ENCODE measurements at regions not wholly inside any gene's neighbourhood (a gene's known extent, or its start where the extent isn't known, plus 50 kb on each side); places are given as distances from the start of the nearest gene placed in this dataset.
A peak's percentile ranks its signal among the peaks of the same experiment; 100 is the strongest.
"Not testable (repeated sequence)": the region's sequence is repeated elsewhere in the genome, so short reads cannot be mapped to it uniquely, and the experiment has no call there.

DNA sequence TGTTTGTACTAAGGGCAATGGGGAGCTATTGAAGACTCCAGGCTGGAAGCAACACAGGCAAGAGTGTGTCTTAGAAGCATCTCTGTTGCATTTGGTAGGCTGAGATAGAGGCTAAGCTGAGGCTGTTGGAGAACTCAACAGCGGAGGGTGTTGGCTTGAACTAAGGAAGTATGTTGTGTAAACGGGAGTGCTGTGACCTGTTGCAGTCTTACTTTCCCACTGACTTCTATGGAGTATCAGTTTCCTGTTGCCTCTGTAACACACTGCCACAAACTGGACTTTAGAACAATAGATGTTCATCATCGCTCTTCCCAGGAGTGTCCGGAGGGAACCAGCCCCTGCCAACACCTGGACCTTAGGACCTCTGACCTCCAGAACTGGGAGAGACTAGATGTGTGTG lies 181.8 kb downstream of the NPIPB11 start:
- ATAC-seq, H3K27ac Mint-ChIP-seq, CTCF ChIA-PET: not testable (repeated sequence)

DNA sequence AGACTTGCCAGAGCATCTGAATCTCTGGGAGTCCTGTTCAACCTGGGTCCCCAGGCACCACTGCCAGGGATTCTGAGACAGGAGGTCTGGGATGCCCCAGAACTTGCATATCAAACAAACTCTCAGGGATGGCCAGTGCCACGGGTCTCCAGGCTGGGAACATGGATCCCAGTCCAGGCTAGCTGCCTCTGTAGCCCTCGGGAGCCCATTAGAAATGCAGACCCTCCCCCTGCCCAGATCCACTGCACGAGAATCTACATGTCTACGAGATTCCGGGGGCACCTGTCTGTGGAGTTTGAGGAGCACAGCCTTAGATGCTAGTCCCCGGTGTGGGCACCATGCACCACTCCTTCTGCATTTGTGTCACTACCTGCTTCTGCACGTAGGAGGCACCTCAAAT lies 183.9 kb downstream of the NPIPB11 start:
- ATAC-seq, H3K27me3 Mint-ChIP-seq, CTCF ChIA-PET, H3K27ac Mint-ChIP-seq, DNase-seq, H3K4me3 Mint-ChIP-seq: not testable (repeated sequence)
- Mint-ChIP-seq H3K9me3 (ENCODE audit: low read depth) (peaks cover 10% of the 10 kb centered on the region), H3K36me3 (peaks cover 29% of the 10 kb centered on the region), H3K4me1 (peaks cover 10% of the 10 kb centered on the region)

More for the DNA sequence above, 181.8 kb downstream of the NPIPB11 start:
- not testable (repeated sequence) for H3K4me3 Mint-ChIP-seq; DNase-seq; H3K9me3 Mint-ChIP-seq (ENCODE audit: low read depth); H3K27me3 Mint-ChIP-seq
- H3K36me3 Mint-ChIP-seq, result peaks cover 19% of the 10 kb centered on the region
- H3K4me1 Mint-ChIP-seq, result peaks cover 13% of the 10 kb centered on the region

DNA sequence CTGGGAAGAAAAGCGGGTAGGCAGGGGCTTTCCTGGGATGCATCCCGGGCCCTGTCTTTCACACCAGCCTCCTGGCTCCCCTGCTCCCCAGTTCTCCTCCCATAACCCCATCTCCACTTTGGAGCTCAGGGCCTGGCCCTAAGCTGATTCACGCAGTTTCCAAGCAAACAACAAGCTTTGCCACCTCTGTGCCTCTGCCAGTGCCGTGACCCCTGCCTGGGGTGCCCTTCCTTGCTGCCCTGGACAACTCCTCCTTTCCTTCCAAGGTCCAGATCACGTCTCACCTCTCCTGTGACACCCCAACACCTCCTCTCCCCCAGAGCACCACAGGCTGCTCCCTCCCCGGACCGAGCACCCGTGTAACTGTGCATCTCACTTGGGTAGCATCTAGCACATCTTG lies 184.5 kb downstream of the NPIPB11 start:
- Mint-ChIP-seq H3K9me3 (ENCODE audit: low read depth) (peaks cover 10% of the 10 kb centered on the region), H3K36me3 (peaks cover 30% of the 10 kb centered on the region), H3K4me1 (peaks cover 10% of the 10 kb centered on the region)
- H3K27ac Mint-ChIP-seq, DNase-seq, ATAC-seq, H3K27me3 Mint-ChIP-seq, CTCF ChIA-PET, H3K4me3 Mint-ChIP-seq: not testable (repeated sequence)

DNA sequence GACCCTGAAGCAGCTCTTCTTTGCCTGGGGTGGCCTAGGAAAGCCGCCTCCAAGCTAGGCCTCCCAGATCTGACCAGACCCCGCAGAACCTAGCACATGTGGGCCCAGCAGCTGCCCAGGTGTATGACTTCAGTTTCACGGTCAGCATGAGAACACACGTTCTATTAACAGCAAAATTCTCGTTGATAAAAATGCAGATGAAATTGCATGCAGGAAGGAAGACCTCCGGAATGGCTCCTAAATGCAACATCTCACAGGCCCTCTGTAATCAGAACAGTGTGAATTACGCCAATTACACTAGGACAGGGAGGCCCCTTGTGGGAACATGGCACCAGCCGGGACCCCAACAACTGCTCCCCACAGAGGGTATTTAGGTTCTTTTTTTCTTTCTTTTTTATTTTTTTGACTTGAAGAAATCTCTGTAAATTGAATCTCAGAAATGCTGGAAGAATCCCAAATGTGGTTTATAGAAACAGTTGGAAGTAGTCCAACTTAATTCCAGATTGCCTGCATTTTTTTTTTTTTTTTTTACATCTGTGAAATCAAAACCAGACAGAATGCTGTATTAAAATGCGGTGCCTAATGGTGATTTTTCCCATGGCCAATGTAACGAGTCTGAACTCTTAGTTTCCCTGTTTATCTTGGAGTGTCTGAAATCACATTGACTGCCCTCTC lies 185.1 kb downstream of the NPIPB11 start:
- CTCF ChIA-PET; ATAC-seq; H3K27ac Mint-ChIP-seq; DNase-seq; H3K27me3 Mint-ChIP-seq; H3K4me3 Mint-ChIP-seq; H3K4me1 Mint-ChIP-seq; H3K9me3 Mint-ChIP-seq (ENCODE audit: low read depth): not testable (repeated sequence)
- H3K36me3 Mint-ChIP-seq, result peaks cover 26% of the 10 kb centered on the region

DNA sequence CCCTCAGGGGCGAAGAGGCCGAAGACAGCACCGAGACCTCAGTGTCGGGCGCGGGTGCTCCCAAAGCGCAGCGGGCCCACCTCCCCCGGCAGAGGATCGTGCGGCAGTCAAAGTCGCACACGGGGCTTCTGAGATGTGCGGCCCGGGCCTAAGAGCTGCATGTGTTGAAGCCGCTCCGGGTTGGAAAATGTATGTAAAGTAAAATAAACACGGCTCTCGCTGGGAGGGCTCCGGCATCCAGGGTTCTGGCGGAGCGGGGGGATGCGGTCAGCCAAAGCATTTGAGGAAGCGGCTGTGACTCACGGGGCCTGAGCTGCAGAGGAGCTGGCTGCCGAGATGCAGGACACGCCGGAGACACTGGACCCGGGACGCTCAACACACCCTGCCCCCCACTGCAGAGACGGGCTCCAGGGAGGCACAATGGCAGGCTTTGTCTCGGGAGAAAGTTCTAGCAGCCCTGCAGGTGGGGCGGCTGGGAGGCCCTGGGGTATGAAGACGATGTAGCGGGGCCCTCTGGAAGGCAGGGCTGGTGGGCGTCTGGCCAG lies 185.8 kb downstream of the NPIPB11 start:
- H3K4me1 Mint-ChIP-seq; H3K9me3 Mint-ChIP-seq (ENCODE audit: low read depth); H3K27ac Mint-ChIP-seq; ATAC-seq; H3K27me3 Mint-ChIP-seq; H3K4me3 Mint-ChIP-seq; DNase-seq; CTCF ChIA-PET: not testable (repeated sequence)
- H3K36me3 Mint-ChIP-seq, result peaks cover 24% of the 10 kb centered on the region

DNA sequence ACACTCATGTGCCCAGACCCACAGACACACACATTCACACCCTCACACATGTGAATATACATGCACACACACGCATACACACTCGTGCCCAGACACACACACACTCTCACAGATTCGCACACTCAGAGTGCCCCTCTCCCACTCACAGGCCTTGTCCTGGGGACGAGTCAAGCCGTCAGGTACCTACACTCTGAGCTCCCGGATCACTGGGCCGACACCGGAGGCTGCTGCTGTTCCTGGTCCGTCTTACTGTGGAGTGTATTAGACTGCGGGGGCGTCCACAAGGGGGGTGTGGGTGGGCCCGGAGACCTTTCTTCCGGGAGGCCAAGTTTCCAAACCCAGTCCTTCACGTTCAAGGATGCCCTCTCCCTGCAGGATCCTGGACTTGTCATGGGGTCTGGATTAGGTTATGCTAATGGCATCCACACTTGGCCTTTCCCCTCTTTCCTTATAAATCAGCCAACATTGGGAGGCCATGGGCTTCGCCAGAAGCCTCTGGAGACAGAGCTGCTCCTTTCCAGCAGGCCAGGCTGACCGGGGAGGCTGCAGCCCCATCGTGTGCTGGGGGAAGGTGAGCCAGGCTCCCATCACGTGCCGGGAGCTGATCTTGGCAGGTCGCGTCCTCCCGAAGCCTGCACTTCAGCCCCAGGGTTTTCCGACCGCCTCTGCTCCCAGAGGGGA lies 186.4 kb downstream of the NPIPB11 start:
- H3K4me1 Mint-ChIP-seq; CTCF ChIA-PET; H3K27me3 Mint-ChIP-seq; H3K27ac Mint-ChIP-seq; DNase-seq; H3K9me3 Mint-ChIP-seq (ENCODE audit: low read depth); H3K4me3 Mint-ChIP-seq; ATAC-seq: not testable (repeated sequence)
- H3K36me3 Mint-ChIP-seq, result peaks cover 24% of the 10 kb centered on the region

DNA sequence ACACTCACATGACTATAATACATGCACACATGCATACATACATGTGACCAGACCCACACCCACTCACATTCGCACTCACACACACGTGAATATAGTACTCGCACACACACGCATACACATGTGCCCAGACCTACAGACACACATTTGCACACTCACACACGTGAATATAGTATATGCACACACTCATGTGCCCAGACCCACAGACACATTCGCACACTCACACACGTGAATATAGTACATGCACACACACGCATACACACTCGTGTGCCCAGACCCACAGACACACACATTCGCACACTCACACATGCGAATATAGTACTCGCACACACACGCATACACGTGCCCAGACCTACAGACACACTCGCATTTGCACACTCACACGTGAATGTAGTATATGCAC lies 186.9 kb downstream of the NPIPB11 start:
- H3K4me1 Mint-ChIP-seq; H3K27me3 Mint-ChIP-seq; ATAC-seq; H3K4me3 Mint-ChIP-seq; H3K27ac Mint-ChIP-seq; DNase-seq; H3K9me3 Mint-ChIP-seq (ENCODE audit: low read depth); CTCF ChIA-PET: not testable (repeated sequence)
- H3K36me3 Mint-ChIP-seq, result peaks cover 24% of the 10 kb centered on the region

DNA sequence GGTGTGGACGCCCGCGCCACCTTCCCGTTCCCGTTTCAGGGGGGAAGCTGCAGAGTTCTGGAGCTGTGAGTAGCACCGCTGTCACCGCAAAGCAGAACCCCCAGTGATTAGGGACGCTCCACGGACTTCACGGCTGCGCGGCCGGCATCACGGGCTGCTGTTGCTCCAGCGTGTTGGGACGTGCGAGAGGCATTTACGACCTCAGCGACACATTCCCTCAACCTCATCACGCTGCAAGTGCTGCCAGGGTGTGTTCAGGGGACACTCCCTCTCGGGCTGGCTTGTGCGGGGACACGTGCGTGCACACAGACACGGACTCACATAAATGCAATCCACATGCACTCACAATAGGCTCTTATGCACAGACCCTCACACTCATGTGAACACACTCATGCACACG lies 187.9 kb downstream of the NPIPB11 start:
- H3K4me3 Mint-ChIP-seq; ATAC-seq; H3K27ac Mint-ChIP-seq; DNase-seq; H3K4me1 Mint-ChIP-seq; CTCF ChIA-PET; H3K27me3 Mint-ChIP-seq; H3K9me3 Mint-ChIP-seq (ENCODE audit: low read depth): not testable (repeated sequence)
- peaks cover 24% of the 10 kb centered on the region for H3K36me3 Mint-ChIP-seq

DNA sequence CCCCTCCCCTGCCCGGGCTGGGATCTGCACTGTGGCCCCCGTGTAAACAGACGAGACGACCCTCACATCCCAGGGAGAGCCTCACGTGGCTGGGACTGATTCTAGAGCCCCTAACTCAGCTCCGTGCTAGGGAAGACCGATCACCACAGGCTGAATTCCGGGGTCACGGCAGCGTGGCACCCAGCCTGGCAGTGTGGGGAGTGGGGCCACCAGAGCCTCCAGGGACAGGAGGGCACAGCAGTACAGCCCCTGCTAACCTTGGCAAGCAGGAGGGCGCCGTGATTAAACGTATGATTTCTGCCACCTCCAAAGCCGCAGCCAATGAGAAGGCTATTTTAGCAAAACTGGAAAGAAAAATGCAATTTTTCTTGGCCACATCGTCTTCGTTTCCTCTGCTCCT lies 188.3 kb downstream of the NPIPB11 start:
- CTCF ChIA-PET; H3K27me3 Mint-ChIP-seq; H3K27ac Mint-ChIP-seq; H3K9me3 Mint-ChIP-seq (ENCODE audit: low read depth); H3K4me3 Mint-ChIP-seq; DNase-seq; H3K4me1 Mint-ChIP-seq; ATAC-seq: not testable (repeated sequence)
- H3K36me3 Mint-ChIP-seq, result peaks cover 22% of the 10 kb centered on the region

DNA sequence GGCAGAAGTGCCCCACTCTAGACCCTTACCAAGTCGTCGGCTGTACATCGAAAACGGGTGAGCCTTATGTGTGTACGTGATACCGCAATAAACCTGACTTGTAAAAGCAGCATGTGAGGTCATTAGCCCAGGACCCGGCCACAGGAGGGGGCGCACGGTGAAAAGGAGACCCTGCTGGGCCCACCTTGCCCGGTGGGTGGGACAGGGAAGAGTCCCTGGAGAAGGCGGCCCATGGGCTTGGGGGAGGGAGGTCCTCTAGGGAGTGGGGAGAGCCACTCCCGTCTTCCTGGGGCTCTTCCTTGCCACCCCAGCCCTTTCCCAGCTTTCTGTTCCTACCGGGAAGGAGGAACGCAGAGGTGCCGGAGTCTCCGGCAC lies 188.8 kb downstream of the NPIPB11 start:
- H3K4me3 Mint-ChIP-seq; H3K27ac Mint-ChIP-seq; CTCF ChIA-PET; H3K9me3 Mint-ChIP-seq (ENCODE audit: low read depth); ATAC-seq; H3K4me1 Mint-ChIP-seq; H3K27me3 Mint-ChIP-seq: not testable (repeated sequence)
- peak; percentile 34 for DNase-seq
- peaks cover 20% of the 10 kb centered on the region for H3K36me3 Mint-ChIP-seq

DNA sequence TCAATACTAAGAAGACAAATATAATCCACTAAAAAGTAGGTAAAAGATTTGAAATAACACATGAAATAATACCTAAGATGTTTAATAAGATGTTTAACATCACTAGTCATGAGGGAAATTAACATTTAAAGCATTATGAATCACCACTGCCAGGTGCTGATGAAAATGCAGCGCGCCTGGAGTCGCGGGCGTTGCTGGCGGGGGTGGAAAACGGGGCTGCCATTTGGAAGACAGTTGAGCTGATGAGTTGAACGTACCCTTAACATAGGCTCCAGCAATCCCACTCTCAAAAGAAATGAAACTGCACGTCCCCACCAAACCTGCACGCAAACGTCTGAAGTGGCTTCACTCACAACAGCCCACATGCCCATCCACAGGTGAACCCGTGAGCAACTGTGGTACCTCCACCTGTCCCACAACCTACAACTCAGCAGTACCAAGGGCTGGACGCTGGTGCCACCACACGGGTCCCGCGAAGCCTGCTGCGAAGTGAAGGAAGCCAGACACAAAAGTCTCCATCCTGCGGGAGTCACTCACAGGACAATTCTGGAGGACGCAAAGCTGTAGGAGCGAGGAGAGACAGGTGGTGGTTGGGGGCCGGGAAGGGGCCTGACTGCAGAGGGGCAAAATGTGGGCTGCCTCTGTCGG lies 189.3 kb downstream of the NPIPB11 start:
- H3K9me3 Mint-ChIP-seq (ENCODE audit: low read depth); ATAC-seq; H3K4me3 Mint-ChIP-seq; H3K4me1 Mint-ChIP-seq; H3K27me3 Mint-ChIP-seq; H3K27ac Mint-ChIP-seq; CTCF ChIA-PET: not testable (repeated sequence)
- DNase-seq, result peak; percentile 35
- H3K36me3 Mint-ChIP-seq, result peaks cover 19% of the 10 kb centered on the region

DNA sequence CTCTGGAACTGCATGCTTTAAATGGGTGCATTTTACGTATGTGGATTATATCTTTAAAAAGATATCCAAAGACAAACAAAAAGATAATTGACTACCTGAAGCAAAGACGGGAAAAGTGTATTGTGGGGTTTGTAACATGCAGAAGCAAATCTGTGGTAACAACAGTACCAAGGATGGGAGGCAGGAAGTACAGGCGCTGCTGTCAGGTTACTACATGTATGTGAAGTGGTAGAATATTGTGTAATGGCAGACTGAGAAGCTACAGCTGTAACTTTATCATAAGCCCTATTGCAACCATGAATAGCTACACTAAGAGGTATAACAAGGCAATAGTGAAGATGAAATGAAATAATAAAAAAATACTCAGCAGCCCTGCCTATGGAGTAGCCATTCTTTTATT lies 192.7 kb downstream of the NPIPB11 start:
- H3K9me3 Mint-ChIP-seq (ENCODE audit: low read depth); H3K27ac Mint-ChIP-seq; H3K4me1 Mint-ChIP-seq; CTCF ChIA-PET; H3K4me3 Mint-ChIP-seq; ATAC-seq; H3K36me3 Mint-ChIP-seq; H3K27me3 Mint-ChIP-seq: not testable (repeated sequence)
- peak; percentile 11 for DNase-seq

DNA sequence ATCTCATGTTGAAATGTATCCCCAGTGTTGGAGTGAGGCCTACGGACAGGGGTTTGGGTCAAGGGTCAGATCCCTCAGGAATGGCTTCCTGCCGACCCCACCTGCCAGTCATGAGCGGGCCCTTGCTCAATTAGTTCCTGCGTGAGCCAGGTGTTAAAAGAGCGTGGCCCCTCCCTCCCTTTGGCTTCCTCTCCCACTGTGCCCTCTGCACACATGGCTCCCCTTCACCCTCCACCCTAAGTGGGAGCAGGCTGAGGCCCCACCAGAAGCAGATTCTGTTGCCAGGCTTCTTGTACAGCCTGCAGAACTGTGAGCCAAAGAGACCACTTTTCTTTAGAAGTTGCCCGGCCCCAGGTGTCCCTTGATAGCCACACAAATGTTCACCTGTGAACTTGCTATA lies 193.3 kb downstream of the NPIPB11 start:
- CTCF ChIA-PET; H3K27ac Mint-ChIP-seq; H3K4me1 Mint-ChIP-seq; H3K4me3 Mint-ChIP-seq; H3K27me3 Mint-ChIP-seq; ATAC-seq; H3K9me3 Mint-ChIP-seq (ENCODE audit: low read depth); H3K36me3 Mint-ChIP-seq: not testable (repeated sequence)
- DNase-seq, result peak; percentile 11

Measured in activated CD8-positive, alpha-beta memory T cell treated with anti-CD3 and anti-CD28 coated beads, Interleukin-2, amount 10 ng/mL, durations not matched to agents 7 days and 5 days (primary cell).